ENCODE measurements at regions not wholly inside any gene's neighbourhood (a gene's known extent, or its start where the extent isn't known, plus 50 kb on each side); places are given as distances from the start of the nearest gene placed in this dataset.

DNA sequence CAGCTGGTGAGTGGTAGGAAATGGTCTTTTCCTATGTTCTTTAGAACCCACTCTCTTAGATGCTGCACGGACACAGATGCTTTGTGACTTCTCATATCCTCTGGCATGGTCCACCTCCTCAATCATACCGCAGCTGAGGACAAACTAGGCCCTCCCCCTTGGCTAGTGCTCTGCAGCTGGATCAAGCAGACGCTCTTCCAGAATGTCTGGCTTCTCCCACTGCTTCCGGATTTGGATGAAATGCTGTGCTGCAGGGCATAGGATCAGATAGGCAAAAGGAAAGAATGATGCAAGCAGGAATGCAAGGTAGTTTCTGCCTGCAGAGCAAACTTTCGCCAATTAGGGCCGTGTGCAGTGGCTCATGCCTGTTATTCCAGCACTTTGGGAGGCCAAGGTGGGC is 75.7 kb upstream of the SLC4A7 start:
- Mint-ChIP-seq H3K4me3 (no peak overlapping the region), H3K36me3 (ENCODE audit: insufficient read depth in 1 of 3, low read depth in 3 of 3) (no peaks in the 10 kb centered on the region; a peak in 1 of 7 replicates), H3K9me3 (no peaks in the 10 kb centered on the region; a peak in 1 of 5 replicates), H3K27me3 (ENCODE audit: low read depth) (no peaks in the 10 kb centered on the region; the same call in 1 of the 2 replicates), H3K4me1 (peaks cover 14 to 17% of the 10 kb centered on the region in 2 experiments), H3K27ac (no peak overlapping the region; a peak in 1 of 7 replicates)
- no peak overlapping the region for H3K23ac ChIP-seq (ENCODE audit: insufficient read length, low read depth, low read length)
- H3K79me1 ChIP-seq (ENCODE audit: insufficient read depth, low read depth, low read length, poor library complexity, severe bottlenecking), result no peaks in the 10 kb centered on the region
- H2BK5ac ChIP-seq (ENCODE audit: insufficient read length, low read length), result no peak overlapping the region
- H2BK120ac ChIP-seq (ENCODE audit: low read depth, low read length, poor library complexity, severe bottlenecking), result no peak overlapping the region
- no peaks in the 10 kb centered on the region for H3K9me3 ChIP-seq (ENCODE audit: control insufficient read depth, low read depth, low read length)
- no peak overlapping the region for H4K91ac ChIP-seq (ENCODE audit: insufficient read length, low read depth, low read length)
- no peak overlapping the region for H3K4ac ChIP-seq (ENCODE audit: low read depth, low read length)
- H3T11ph ChIP-seq (ENCODE audit: low read length), result no peak overlapping the region
- no peak overlapping the region for H4K5ac ChIP-seq (ENCODE audit: insufficient read length, low read depth, low read length)
- no peak overlapping the region for H3K4me2 ChIP-seq (ENCODE audit: insufficient read depth, insufficient read length, low read length)
- DNase-seq, result no peak
- no peaks in the 10 kb centered on the region for H4K20me1 ChIP-seq (ENCODE audit: control insufficient read depth, insufficient read depth, insufficient read length)
- no peaks in the 10 kb centered on the region for H3K27me3 ChIP-seq (ENCODE audit: insufficient read depth, low read length)
- TF ChIP-seq, protein P1, sequence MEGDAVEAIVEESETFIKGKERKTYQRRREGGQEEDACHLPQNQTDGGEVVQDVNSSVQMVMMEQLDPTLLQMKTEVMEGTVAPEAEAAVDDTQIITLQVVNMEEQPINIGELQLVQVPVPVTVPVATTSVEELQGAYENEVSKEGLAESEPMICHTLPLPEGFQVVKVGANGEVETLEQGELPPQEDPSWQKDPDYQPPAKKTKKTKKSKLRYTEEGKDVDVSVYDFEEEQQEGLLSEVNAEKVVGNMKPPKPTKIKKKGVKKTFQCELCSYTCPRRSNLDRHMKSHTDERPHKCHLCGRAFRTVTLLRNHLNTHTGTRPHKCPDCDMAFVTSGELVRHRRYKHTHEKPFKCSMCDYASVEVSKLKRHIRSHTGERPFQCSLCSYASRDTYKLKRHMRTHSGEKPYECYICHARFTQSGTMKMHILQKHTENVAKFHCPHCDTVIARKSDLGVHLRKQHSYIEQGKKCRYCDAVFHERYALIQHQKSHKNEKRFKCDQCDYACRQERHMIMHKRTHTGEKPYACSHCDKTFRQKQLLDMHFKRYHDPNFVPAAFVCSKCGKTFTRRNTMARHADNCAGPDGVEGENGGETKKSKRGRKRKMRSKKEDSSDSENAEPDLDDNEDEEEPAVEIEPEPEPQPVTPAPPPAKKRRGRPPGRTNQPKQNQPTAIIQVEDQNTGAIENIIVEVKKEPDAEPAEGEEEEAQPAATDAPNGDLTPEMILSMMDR (conservative IDR thresholded peaks at IDR 0.05), result no peak
- H3K14ac ChIP-seq (ENCODE audit: insufficient read depth, low read length), result no peak overlapping the region
- no peak overlapping the region for H3K56ac ChIP-seq (ENCODE audit: insufficient read length, low read depth, low read length)
- WGBS (ENCODE audit: extremely low coverage, insufficient read length, low lambda C conversion rate), result no CpG with 5 or more reads among the region's 6 CpGs
- H3K79me2 ChIP-seq (ENCODE audit: insufficient read depth, low read length), result no peaks in the 10 kb centered on the region
- no peak overlapping the region for H2BK12ac ChIP-seq (ENCODE audit: insufficient read length, low read depth, low read length)
- no peak overlapping the region for H2BK15ac ChIP-seq (ENCODE audit: low read depth, low read length)
- H4K8ac ChIP-seq (replicated peaks; ENCODE audit: insufficient read length, low read depth, low read length), result no peak overlapping the region
- no peak overlapping the region for H2AK5ac ChIP-seq (ENCODE audit: insufficient read length, low read length)
- H3K9ac ChIP-seq (ENCODE audit: extremely low read depth, insufficient read length, low read length), result no peak overlapping the region
- H2BK20ac ChIP-seq (ENCODE audit: low read depth, low read length, poor library complexity, severe bottlenecking), result no peak overlapping the region
- H3K23me2 ChIP-seq (ENCODE audit: insufficient read length, low read depth, low read length, poor library complexity, severe bottlenecking), result no peaks in the 10 kb centered on the region
- no peak overlapping the region for H3K27ac ChIP-seq (ENCODE audit: insufficient read length, low read depth, low read length)
- no peaks in the 10 kb centered on the region; the same call in 1 of the 2 replicates for H3K4me1 ChIP-seq (ENCODE audit: insufficient read depth, low read length)
- no peak overlapping the region for H3K18ac ChIP-seq (ENCODE audit: insufficient read length, low read depth, low read length)
- peak overlapping the region; percentile 9 for H2AFZ ChIP-seq (ENCODE audit: low read length)
